ENCODE measurements at regions not wholly inside any gene's neighbourhood (a gene's known extent, or its start where the extent isn't known, plus 50 kb on each side); places are given as distances from the start of the nearest gene placed in this dataset.

DNA sequence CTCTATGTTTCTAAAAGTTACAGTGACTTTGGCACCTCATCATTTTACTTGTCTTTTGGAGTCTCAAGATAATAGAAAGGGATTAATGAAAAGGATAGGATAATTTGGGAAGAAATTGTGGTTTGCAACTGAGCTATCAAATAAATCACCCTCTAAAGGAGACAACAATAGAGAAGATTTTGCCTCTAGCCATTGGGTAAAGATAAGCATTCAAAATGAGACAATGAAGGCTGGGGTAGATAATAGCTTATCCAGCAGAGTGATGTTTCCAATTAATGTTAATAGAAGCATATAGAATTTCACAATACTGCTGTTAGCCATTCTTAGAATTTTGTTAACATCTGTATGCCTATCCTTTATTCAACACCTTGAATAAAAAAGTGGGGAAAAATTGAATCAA, 1177.6 kb downstream of the ADGRL3 start:
- Mint-ChIP-seq H3K27ac (no peak overlapping the region), H3K27me3 (peaks cover 2% of the 10 kb centered on the region), H3K36me3 (no peaks in the 10 kb centered on the region), H3K4me3 (no peak overlapping the region), H3K4me1 (ENCODE audit: unreplicated experiment) (no peaks in the 10 kb centered on the region), H3K9me3 (no peaks in the 10 kb centered on the region)
- DNase-seq (ENCODE audit: extremely low spot score, unreplicated experiment), result no peak
- TF ChIP-seq, protein P1, sequence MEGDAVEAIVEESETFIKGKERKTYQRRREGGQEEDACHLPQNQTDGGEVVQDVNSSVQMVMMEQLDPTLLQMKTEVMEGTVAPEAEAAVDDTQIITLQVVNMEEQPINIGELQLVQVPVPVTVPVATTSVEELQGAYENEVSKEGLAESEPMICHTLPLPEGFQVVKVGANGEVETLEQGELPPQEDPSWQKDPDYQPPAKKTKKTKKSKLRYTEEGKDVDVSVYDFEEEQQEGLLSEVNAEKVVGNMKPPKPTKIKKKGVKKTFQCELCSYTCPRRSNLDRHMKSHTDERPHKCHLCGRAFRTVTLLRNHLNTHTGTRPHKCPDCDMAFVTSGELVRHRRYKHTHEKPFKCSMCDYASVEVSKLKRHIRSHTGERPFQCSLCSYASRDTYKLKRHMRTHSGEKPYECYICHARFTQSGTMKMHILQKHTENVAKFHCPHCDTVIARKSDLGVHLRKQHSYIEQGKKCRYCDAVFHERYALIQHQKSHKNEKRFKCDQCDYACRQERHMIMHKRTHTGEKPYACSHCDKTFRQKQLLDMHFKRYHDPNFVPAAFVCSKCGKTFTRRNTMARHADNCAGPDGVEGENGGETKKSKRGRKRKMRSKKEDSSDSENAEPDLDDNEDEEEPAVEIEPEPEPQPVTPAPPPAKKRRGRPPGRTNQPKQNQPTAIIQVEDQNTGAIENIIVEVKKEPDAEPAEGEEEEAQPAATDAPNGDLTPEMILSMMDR (conservative IDR thresholded peaks at IDR 0.05), result no peak

DNA sequence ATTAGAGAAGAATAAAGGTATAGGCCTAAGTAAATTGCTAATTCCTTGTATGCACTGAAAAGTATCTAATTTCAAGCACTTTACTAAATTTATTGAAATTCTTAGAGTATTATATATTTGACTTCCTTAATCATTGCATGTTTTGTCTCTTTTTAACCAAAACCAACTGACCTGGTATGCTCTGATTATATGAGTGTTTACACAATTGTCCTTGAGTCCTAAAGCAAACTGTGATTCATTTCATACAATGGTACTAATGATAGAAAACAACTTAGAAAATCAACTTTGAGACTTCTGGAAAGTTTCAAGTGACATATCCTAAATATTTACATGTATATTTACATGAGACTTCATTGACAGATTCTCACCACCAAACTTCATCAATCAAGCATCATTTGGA, 1177.1 kb downstream of the ADGRL3 start:
- no peaks in the 10 kb centered on the region for H3K36me3 Mint-ChIP-seq
- H3K9me3 Mint-ChIP-seq, result no peaks in the 10 kb centered on the region
- DNase-seq (ENCODE audit: extremely low spot score, unreplicated experiment), result no peak
- TF ChIP-seq, protein P1 (conservative IDR thresholded peaks at IDR 0.05), result no peak
- no peaks in the 10 kb centered on the region for H3K4me1 Mint-ChIP-seq (ENCODE audit: unreplicated experiment)
- peaks cover 2% of the 10 kb centered on the region for H3K27me3 Mint-ChIP-seq
- H3K27ac Mint-ChIP-seq, result no peak overlapping the region
- H3K4me3 Mint-ChIP-seq, result no peak overlapping the region

DNA sequence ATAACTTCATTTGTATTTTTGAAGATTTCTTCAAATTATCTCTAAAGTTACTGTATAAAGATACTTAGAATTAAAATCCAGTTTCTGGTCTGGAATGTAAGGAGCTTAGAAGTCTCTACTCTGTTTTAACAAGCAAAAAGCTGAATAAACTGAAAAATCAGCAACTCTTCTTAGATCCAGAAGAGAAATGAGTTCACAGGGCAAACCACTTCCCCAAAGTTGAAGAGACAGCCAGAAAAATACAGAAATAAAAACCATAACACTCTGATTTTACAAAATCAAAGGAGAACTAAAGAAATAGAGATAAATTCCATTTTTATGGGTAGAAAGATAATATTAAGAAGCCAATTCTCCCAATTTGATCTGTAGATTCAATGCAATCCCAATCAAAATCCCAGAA, 1166.8 kb downstream of the ADGRL3 start:
- H3K4me1 Mint-ChIP-seq (ENCODE audit: unreplicated experiment), result no peaks in the 10 kb centered on the region
- H3K4me3 Mint-ChIP-seq, result no peak overlapping the region
- H3K9me3 Mint-ChIP-seq, result peaks cover 4% of the 10 kb centered on the region
- H3K27ac Mint-ChIP-seq, result no peak overlapping the region
- H3K27me3 Mint-ChIP-seq, result peaks cover 4% of the 10 kb centered on the region
- DNase-seq (ENCODE audit: extremely low spot score, unreplicated experiment), result no peak
- TF ChIP-seq, protein P1 (conservative IDR thresholded peaks at IDR 0.05), result no peak
- no peaks in the 10 kb centered on the region for H3K36me3 Mint-ChIP-seq

DNA sequence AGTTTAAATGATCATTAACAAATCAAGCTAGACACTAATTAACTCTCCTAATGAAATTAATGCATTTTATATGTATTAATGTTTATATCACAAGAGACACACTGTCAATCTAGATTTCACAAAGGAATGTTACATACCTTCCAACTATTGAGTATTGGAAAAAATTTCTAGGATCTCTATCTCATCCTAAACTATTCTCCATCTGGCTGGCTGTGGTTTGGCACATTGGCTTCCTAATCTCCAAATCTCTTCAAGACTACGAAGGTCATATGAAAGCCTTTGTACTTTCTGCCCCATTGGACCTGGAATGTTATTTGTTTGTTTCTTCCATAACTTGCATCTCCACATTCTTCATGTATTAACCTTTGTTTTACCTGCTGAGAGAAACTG, 1160.0 kb downstream of the ADGRL3 start:
- H3K4me3 Mint-ChIP-seq, result no peak overlapping the region
- no peaks in the 10 kb centered on the region for H3K9me3 Mint-ChIP-seq
- TF ChIP-seq, protein P1 (conservative IDR thresholded peaks at IDR 0.05), result no peak
- H3K27me3 Mint-ChIP-seq, result peaks cover 1% of the 10 kb centered on the region
- H3K36me3 Mint-ChIP-seq, result no peaks in the 10 kb centered on the region
- H3K4me1 Mint-ChIP-seq (ENCODE audit: unreplicated experiment), result no peaks in the 10 kb centered on the region
- no peak overlapping the region for H3K27ac Mint-ChIP-seq
- DNase-seq (ENCODE audit: extremely low spot score, unreplicated experiment), result no peak

DNA sequence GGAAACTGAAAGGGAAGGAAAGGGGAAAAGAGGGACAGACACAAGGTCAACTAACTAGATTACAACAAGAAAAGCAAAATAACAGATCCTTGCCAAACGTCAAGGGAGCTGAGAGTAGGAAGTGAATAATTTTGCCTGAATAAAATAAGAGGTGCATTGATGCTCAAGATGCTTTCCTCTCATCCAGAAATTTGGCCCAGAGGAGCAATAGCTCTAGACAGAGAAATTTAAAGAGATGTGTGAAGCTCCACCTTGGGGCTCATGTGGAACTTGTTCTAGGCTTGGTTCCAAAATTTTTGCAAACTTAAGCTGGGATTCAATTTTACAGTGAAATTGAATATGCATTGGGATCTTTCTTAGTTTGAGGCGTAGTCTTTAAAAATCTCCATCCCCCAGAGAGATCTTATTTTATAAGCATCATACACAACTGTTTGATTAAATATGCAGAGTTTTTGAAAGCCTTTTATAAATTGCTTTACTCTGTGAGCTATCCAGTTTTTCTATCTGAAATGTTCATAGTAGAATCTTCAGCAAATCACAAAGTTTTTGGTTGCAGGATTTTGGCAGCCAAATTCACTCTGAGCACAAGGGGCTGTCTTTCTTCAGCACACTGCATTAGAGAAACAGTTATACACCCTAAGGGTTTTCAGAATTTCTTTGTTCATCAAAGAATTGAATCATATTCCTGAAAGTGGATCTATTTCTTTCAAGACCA, 1159.5 kb downstream of the ADGRL3 start:
- Mint-ChIP-seq H3K9me3 (no peaks in the 10 kb centered on the region), H3K4me3 (no peak overlapping the region), H3K27me3 (no peaks in the 10 kb centered on the region), H3K4me1 (ENCODE audit: unreplicated experiment) (no peaks in the 10 kb centered on the region), H3K27ac (no peak overlapping the region), H3K36me3 (no peaks in the 10 kb centered on the region)
- DNase-seq (ENCODE audit: extremely low spot score, unreplicated experiment), result no peak
- TF ChIP-seq, protein P1 (conservative IDR thresholded peaks at IDR 0.05), result no peak
